NCI-H226 (cell line): ENCODE measurements at regions not wholly inside any gene's neighbourhood (a gene's known extent, or its start where the extent isn't known, plus 50 kb on each side); places are given as distances from the start of the nearest gene placed in this dataset.

Source experiments
- DNase-seq: peaks from one replicate; pipeline ENCODE4 v3.0.0-alpha.2; 2015

DNA sequence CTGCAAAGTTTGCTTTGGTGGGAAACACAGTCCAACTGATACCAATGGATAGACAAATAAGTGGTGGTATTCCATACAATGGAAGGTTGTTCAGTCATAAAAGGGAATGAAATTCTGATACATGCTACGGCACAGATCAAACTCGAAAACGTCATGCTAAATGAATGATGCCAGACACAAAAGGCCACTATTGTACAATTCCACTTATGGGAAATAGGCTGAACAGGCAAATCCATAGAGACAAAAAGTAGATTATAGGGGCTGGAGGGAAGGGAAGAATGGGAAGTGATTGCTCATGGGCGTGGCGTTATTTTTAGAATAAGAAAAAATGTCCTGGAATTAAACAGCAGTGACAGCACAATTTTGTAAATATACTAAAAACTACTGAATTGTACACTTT, 66.0 kb upstream of the FOXK1 start:
- no peak for DNase-seq

DNA sequence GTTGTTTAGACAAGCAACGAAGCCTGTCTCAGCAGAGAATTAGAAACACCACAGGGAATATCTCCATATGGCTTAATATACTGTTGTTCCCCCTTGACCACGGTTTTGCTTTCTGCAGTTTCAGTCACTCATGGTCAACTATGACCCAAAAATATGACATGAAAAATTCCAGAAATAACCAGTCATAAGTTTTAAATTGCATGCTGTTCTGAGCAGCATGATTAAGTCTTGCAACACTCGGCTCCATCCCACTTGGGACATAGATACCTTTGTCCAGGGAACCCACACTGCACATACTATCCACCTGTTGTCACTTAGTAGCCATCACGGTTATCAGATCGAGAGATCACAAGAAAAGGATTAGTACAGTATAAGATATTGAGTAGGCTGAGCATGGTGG, 60.7 kb upstream of the FOXK1 start:
- no peak for DNase-seq

GRCh38 chr7:4626318-4626845, 55.7 kb upstream of the FOXK1 start:
- DNase-seq = no peak

DNA sequence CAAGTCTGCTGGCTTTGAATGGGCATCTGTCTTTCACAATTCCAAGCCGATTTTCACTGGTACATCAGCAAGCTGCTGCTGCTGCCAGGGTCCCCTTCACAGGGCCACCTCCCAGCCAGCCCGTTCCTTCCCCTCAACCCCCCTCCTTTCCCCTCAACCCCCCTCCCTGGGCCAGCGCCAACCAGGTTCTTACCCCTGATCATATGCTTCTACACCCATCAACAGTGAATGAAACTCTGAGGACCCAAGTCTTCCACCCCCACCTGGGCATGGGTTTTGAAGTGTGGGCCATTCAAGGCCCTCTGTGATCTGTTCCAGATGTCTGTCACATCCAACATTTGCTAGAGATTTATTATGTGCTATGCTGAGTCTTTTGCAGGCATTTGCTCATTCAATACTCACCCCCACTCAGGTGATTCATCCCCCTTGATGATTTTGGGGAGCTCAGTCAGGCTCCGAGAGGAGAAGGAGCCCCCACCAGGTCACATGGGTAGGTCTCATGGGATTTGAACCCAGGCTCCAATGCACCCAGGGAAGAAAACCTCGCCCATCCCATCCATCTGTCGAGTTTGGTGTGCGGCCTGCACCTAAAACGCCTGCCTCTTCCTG, 52.7 kb upstream of the FOXK1 start:
- no peak for DNase-seq

- DNase-seq = peak; percentile 97
These were observed 50.5 kb upstream of the FOXK1 start for GRCh38 chr7:4631380-4632179.
